Osteoblast (primary cell): ENCODE measurements at regions not wholly inside any gene's neighbourhood (a gene's known extent, or its start where the extent isn't known, plus 50 kb on each side); places are given as distances from the start of the nearest gene placed in this dataset.

Experiments
- DNase-seq: peaks from one replicate; pipeline ENCODE4 v3.0.0; 2011; ENCODE audit warnings: low spot score, mixed read lengths; ENCODE audit not compliant: insufficient read length; ENCODE audit errors: missing footprints
- H2AFZ ChIP-seq: 2 replicates; pipeline ENCODE4 v1.6.0; 2011; ENCODE audit warnings: mild to moderate bottlenecking, low read length
- H3K27ac ChIP-seq: 2 replicates; pipeline ENCODE4 v1.5.1; 2011; ENCODE audit warnings: mild to moderate bottlenecking, low read depth, low read length, moderate library complexity
- H3K27me3 ChIP-seq: 2 replicates; pipeline ENCODE4 v1.6.0; 2012; ENCODE audit warnings: mild to moderate bottlenecking, control low read depth, inconsistent platforms, low read length, moderate library complexity; ENCODE audit not compliant: insufficient read depth
- H3K36me3 ChIP-seq: 2 replicates; pipeline ENCODE4 v1.5.1; 2011; ENCODE audit warnings: mild to moderate bottlenecking, low read length, control low read depth, moderate library complexity; ENCODE audit not compliant: insufficient read depth
- H3K4me1 ChIP-seq: 2 replicates; pipeline ENCODE4 v1.5.1; 2011; ENCODE audit warnings: mild to moderate bottlenecking, low read length, control low read depth, moderate library complexity; ENCODE audit not compliant: insufficient read depth
- H3K4me2 ChIP-seq: 2 replicates; pipeline ENCODE4 v1.6.0; 2011; ENCODE audit warnings: mild to moderate bottlenecking, low read length; ENCODE audit not compliant: insufficient read depth
- H3K4me3 ChIP-seq: fragments of 200-600 bp; sonication (generic); 3 replicates; pipeline ENCODE4 v1.5.1; 2012; ENCODE audit warnings: mild to moderate bottlenecking, low read length, inconsistent platforms; ENCODE audit not compliant: insufficient read depth
- H3K79me2 ChIP-seq: 2 replicates; pipeline ENCODE4 v1.6.0; 2012; ENCODE audit warnings: mild to moderate bottlenecking, low read length, control low read depth, inconsistent platforms; ENCODE audit not compliant: insufficient read depth
- H3K9me3 ChIP-seq: 2 replicates; pipeline ENCODE4 v1.5.1; 2011; ENCODE audit warnings: low read depth, low read length, control low read depth
- H4K20me1 ChIP-seq: 2 replicates; pipeline ENCODE4 v1.6.0; 2012; ENCODE audit warnings: mild to moderate bottlenecking, low read length, control low read depth; ENCODE audit not compliant: insufficient read depth
- TF ChIP-seq, protein P1 (sequence below): IDR thresholded peaks from 2 replicates; pipeline ENCODE4 v1.5.1; 2011; ENCODE audit warnings: mild to moderate bottlenecking, low read depth, low read length, moderate library complexity; ENCODE audit errors: extremely low read depth

- Histone ChIP-seq H3K4me1 (no peaks in the 10 kb centered on the region), H3K27ac (no peak overlapping the region), H3K36me3 (no peaks in the 10 kb centered on the region), H3K9me3 (no peaks in the 10 kb centered on the region), H2AFZ (no peak overlapping the region), H3K27me3 (no peaks in the 10 kb centered on the region), H3K4me2 (no peak overlapping the region), H3K79me2 (no peaks in the 10 kb centered on the region), H4K20me1 (no peaks in the 10 kb centered on the region), H3K4me3 (no peak overlapping the region)
- TF ChIP-seq, protein P1, sequence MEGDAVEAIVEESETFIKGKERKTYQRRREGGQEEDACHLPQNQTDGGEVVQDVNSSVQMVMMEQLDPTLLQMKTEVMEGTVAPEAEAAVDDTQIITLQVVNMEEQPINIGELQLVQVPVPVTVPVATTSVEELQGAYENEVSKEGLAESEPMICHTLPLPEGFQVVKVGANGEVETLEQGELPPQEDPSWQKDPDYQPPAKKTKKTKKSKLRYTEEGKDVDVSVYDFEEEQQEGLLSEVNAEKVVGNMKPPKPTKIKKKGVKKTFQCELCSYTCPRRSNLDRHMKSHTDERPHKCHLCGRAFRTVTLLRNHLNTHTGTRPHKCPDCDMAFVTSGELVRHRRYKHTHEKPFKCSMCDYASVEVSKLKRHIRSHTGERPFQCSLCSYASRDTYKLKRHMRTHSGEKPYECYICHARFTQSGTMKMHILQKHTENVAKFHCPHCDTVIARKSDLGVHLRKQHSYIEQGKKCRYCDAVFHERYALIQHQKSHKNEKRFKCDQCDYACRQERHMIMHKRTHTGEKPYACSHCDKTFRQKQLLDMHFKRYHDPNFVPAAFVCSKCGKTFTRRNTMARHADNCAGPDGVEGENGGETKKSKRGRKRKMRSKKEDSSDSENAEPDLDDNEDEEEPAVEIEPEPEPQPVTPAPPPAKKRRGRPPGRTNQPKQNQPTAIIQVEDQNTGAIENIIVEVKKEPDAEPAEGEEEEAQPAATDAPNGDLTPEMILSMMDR, result no peak
- no peak for DNase-seq
Observed at GRCh38 chr13:38103851-38104250, 234.3 kb upstream of the TRPC4 start.

DNA sequence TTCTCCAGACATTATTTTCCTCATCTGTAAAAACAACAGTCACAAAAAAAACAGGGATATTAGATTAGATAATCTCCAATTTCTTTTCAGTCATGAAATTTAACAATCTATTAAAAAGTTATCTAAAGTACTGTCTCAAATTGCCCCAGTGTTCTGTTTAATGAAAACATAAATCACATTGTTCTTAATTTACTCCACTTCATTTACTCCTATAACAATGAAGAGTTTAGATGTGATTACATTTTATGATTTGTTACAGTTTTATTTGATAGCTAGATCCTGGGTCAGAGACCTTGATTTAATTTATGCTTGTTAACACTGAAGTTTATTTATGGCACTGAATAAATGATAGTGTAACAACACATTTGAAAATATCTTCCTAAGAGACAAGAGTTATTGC is 230.2 kb upstream of the TRPC4 start:
- Histone ChIP-seq H3K4me3 (no peak overlapping the region), H3K79me2 (no peaks in the 10 kb centered on the region), H3K9me3 (no peaks in the 10 kb centered on the region), H4K20me1 (no peaks in the 10 kb centered on the region), H3K27ac (no peak overlapping the region), H3K27me3 (no peaks in the 10 kb centered on the region), H3K36me3 (no peaks in the 10 kb centered on the region), H3K4me2 (no peak overlapping the region), H2AFZ (no peak overlapping the region), H3K4me1 (no peaks in the 10 kb centered on the region)
- no peak for DNase-seq
- TF ChIP-seq, protein P1, result no peak

DNA sequence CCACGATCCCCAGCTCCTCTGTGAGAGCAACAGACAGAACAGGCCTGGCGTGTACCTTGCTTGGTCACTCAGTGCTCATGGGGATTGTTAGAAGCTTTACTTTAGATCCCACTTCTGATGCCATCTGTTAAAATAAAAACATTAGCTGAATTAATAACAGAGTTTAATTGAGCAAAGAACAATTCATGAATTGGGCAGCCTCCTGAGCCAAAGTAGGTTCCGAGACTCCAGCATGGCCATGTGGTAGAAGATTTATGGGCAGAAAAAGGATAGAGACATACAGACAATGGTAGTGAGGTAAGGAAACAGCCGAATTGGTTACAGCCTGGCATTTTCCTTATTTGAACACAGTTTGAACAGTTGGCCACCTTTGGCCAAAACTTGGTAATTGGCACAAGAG is 223.9 kb upstream of the TRPC4 start:
- Histone ChIP-seq H3K4me1 (no peaks in the 10 kb centered on the region), H2AFZ (no peak overlapping the region), H3K9me3 (no peaks in the 10 kb centered on the region), H3K4me3 (no peak overlapping the region), H4K20me1 (no peaks in the 10 kb centered on the region), H3K4me2 (no peak overlapping the region), H3K36me3 (no peaks in the 10 kb centered on the region), H3K27me3 (no peaks in the 10 kb centered on the region), H3K79me2 (no peaks in the 10 kb centered on the region), H3K27ac (no peak overlapping the region)
- TF ChIP-seq, protein P1, result no peak
- DNase-seq, result no peak

- no peaks in the 10 kb centered on the region for H3K36me3 ChIP-seq
- H3K9me3 ChIP-seq, result no peaks in the 10 kb centered on the region
- no peak for DNase-seq
- no peak overlapping the region for H3K4me2 ChIP-seq
- no peaks in the 10 kb centered on the region for H3K27me3 ChIP-seq
- no peaks in the 10 kb centered on the region for H4K20me1 ChIP-seq
- TF ChIP-seq, protein P1, result no peak
- no peaks in the 10 kb centered on the region for H3K4me1 ChIP-seq
- no peak overlapping the region for H3K27ac ChIP-seq
- H2AFZ ChIP-seq, result no peak overlapping the region
- no peak overlapping the region for H3K4me3 ChIP-seq
- H3K79me2 ChIP-seq, result no peaks in the 10 kb centered on the region
Observed at GRCh38 chr13:38090913-38091312, 221.3 kb upstream of the TRPC4 start.
